GM12878 (cell line): ENCODE measurements at regions not wholly inside any gene's neighbourhood (a gene's known extent, or its start where the extent isn't known, plus 50 kb on each side); places are given as distances from the start of the nearest gene placed in this dataset.

Experiments used
- ATAC-seq: fragments of 200-7000 bp; cut with Tn5 transposase; 3 replicates; pipeline ENCODE4 v1.9.1; 2020; ENCODE audit warnings: mild to moderate bottlenecking, moderate library complexity
- BruUV-seq: library from RNA; stranded (reverse); fragments of 400-500 nt; replicated peaks from 2 replicates; lab custom pipeline; 2021; lab: Mats Ljungman, UMichigan
- CTCF ChIA-PET: fragments of 300-600 bp; sonication (Branson Sonifier 250); formaldehyde crosslinking; extraction: SDS; loops from one replicate; lab custom pipeline; 2021; ENCODE audit warnings: inconsistent platforms; lab: Yijun Ruan, JAX
- POLR2A ChIA-PET: fragments of 350-600 bp; formaldehyde crosslinking; extraction: SDS; loops from one replicate; lab custom pipeline; 2021; ENCODE audit warnings: inconsistent platforms; lab: Charles Lee
- RAD21 ChIA-PET: fragments of 300-600 bp; sonication (Branson Sonifier 250); formaldehyde crosslinking; loops from one replicate; lab custom pipeline; 2023; ENCODE audit warnings: antibody characterized with exemption; ENCODE audit not compliant: unreplicated experiment; lab: Charles Lee
- SMC1A ChIA-PET: fragments of 300-600 bp; sonication (Branson Sonifier 250); formaldehyde crosslinking; loops from one replicate; lab custom pipeline; 2023; ENCODE audit not compliant: unreplicated experiment, uncharacterized antibody; lab: Charles Lee
- DNase-seq: peaks from one replicate; pipeline ENCODE4 v3.0.0-alpha.2; 2011; ENCODE audit warnings: low read depth, low spot score
- FAIRE-seq: peaks from 3 replicates; lab custom pipeline; 2011; peaks lifted over from hg19 to GRCh38; lab: Jason Lieb, UNC
- H2AFZ ChIP-seq: 2 replicates; pipeline ENCODE4 v1.6.0; 2011; ENCODE audit warnings: low read depth, low read length, control low read depth; ENCODE audit not compliant: control insufficient read depth
- H3K27ac ChIP-seq: 2 replicates; pipeline ENCODE4 v1.5.1; 2011; ENCODE audit warnings: control low read depth; ENCODE audit not compliant: control insufficient read depth, insufficient read depth
- H3K27me3 ChIP-seq, 2 experiments: replicated peaks in 1 of 2; 2 replicates each; pipeline versions ENCODE4 v1.6.0 to v1.6.1; 2011; ENCODE audit warnings: low read length in 1 of 2; ENCODE audit not compliant: control insufficient read depth in 2 of 2, insufficient read depth in 2 of 2
- H3K36me3 ChIP-seq, 2 experiments: 2 replicates each; pipeline ENCODE4 v1.5.1; 2011; ENCODE audit warnings: low read length in 1 of 2; ENCODE audit not compliant: control insufficient read depth in 2 of 2, insufficient read depth in 2 of 2
- H3K4me1 ChIP-seq: 2 replicates; pipeline ENCODE4 v1.6.1; 2011; ENCODE audit warnings: mild to moderate bottlenecking, low read length, moderate library complexity, mixed read lengths; ENCODE audit not compliant: control insufficient read depth, insufficient read depth
- H3K4me2 ChIP-seq: 2 replicates; pipeline ENCODE4 v1.6.0; 2011; ENCODE audit warnings: control low read depth; ENCODE audit not compliant: control insufficient read depth, insufficient read depth
- H3K4me3 ChIP-seq: fragments of 200-600 bp; sonication (generic); 2 replicates; pipeline ENCODE4 v1.5.1; 2016
- H3K79me2 ChIP-seq: 2 replicates; pipeline ENCODE4 v1.6.0; 2011; ENCODE audit warnings: low read length; ENCODE audit not compliant: control insufficient read depth, insufficient read depth
- H3K9ac ChIP-seq: 2 replicates; pipeline ENCODE4 v1.8.0; 2011; ENCODE audit warnings: low read length, control low read depth, mixed read lengths; ENCODE audit not compliant: control insufficient read depth, insufficient read depth
- H3K9me3 ChIP-seq: replicated peaks from 3 replicates; pipeline ENCODE4 v1.5.1; 2011; ENCODE audit warnings: mild to moderate bottlenecking, low read length; ENCODE audit not compliant: control insufficient read depth, insufficient read depth
- H4K20me1 ChIP-seq: 2 replicates; pipeline ENCODE4 v1.6.0; 2011; ENCODE audit not compliant: control insufficient read depth, insufficient read depth
- EP300 ChIP-seq, 2 experiments: fragments of 150-350 bp in 1 of 2; IDR thresholded peaks; 2 replicates each; pipeline ENCODE4 v1.6.1; 2011 to 2012; ENCODE audit warnings: low read depth in 2 of 2, low read length in 2 of 2, borderline replicate concordance in 1 of 2, improper control_type of control experiment in 1 of 2, inconsistent platforms in 1 of 2; ENCODE audit not compliant: control insufficient read depth in 1 of 2
- HDAC6 ChIP-seq: fragments of 200-600 bp; sonication (generic); IDR thresholded peaks from one replicate; pipeline ENCODE4 v1.8.0; 2017; ENCODE audit warnings: antibody characterized with exemption; ENCODE audit not compliant: unreplicated experiment
- KDM1A ChIP-seq: fragments of 200-600 bp; sonication (generic); IDR thresholded peaks from 2 replicates; pipeline ENCODE4 v1.6.1; 2016; ENCODE audit warnings: borderline replicate concordance
- MEF2B ChIP-seq: fragments of 450-650 bp; IDR thresholded peaks from 2 replicates; pipeline ENCODE4 v1.6.1; 2018; ENCODE audit warnings: mild to moderate bottlenecking, moderate library complexity; ENCODE audit not compliant: partially characterized antibody, poor library complexity, severe bottlenecking
- NR2C2 ChIP-seq: IDR thresholded peaks from 2 replicates; pipeline ENCODE4 v1.6.1; 2011; ENCODE audit warnings: borderline replicate concordance, low read depth; ENCODE audit not compliant: control insufficient read depth, insufficient read length
- PAX5 ChIP-seq: IDR thresholded peaks from 2 replicates; pipeline ENCODE4 v1.6.1; 2011; ENCODE audit warnings: low read depth, low read length, borderline replicate concordance
- RAD21 ChIP-seq: IDR thresholded peaks from 2 replicates; pipeline ENCODE4 v1.6.1; 2011; ENCODE audit warnings: mild to moderate bottlenecking, low read depth, low read length, moderate library complexity; ENCODE audit not compliant: insufficient read depth
- SIN3A ChIP-seq: IDR thresholded peaks from 2 replicates; pipeline ENCODE4 v1.6.1; 2012; ENCODE audit warnings: low read depth, low read length, improper control_type of control experiment
- WGBS: methylation state at CpG from one replicate; pipeline ENCODE4 v1.1.6; 2016; ENCODE audit warnings: low lambda C conversion rate; ENCODE audit not compliant: insufficient replicate concordance, insufficient coverage; ENCODE audit errors: missing lambda C conversion rate; 5-methylcytosine and 5-hydroxymethylcytosine counted together
- in situ Hi-C: fragments of 300-500 bp; cut with MboI; formaldehyde crosslinking; loops from 9 replicates; pipeline ENCODE4 v1.14.3; 2018; ENCODE audit warnings: mixed read lengths
- intact Hi-C: fragments of 100-400 bp; cut with micrococcal nuclease; formaldehyde crosslinking; loops from one replicate; pipeline ENCODE4 v1.14.2; 2022; ENCODE audit not compliant: unreplicated experiment
- TF ChIP-seq, protein P1 (sequence below): fragments of 150-350 bp; IDR thresholded peaks from 2 replicates; pipeline ENCODE4 v1.6.1; 2014; ENCODE audit warnings: mild to moderate bottlenecking, low read depth, low read length
- TF ChIP-seq, protein P2 (sequence below): fragments of 450-650 bp; IDR thresholded peaks from 2 replicates; pipeline ENCODE4 v1.6.1; 2017; ENCODE audit warnings: mild to moderate bottlenecking, moderate library complexity

DNA sequence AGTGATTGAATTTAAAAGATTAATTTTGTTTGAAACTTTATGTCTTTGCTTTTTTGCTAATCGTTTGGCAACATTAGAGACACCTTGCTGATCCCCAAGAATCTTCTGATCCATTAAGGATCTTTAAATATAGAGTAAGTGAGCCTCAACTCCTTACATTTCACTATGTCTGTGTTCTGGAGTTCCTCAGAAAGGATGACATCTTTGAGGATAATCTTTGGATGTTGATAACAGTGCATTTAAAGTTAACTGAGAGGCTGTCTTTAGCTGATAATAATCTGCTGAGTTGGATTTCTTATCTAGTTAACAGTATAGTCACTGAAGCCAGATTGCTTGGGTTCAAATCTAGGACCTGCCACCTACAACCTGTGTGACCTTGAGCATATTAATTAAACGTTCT, 221.6 kb upstream of the EMCN start (continued):
- TF ChIP-seq NR2C2 (no peak), PAX5 (no peak)

DNA sequence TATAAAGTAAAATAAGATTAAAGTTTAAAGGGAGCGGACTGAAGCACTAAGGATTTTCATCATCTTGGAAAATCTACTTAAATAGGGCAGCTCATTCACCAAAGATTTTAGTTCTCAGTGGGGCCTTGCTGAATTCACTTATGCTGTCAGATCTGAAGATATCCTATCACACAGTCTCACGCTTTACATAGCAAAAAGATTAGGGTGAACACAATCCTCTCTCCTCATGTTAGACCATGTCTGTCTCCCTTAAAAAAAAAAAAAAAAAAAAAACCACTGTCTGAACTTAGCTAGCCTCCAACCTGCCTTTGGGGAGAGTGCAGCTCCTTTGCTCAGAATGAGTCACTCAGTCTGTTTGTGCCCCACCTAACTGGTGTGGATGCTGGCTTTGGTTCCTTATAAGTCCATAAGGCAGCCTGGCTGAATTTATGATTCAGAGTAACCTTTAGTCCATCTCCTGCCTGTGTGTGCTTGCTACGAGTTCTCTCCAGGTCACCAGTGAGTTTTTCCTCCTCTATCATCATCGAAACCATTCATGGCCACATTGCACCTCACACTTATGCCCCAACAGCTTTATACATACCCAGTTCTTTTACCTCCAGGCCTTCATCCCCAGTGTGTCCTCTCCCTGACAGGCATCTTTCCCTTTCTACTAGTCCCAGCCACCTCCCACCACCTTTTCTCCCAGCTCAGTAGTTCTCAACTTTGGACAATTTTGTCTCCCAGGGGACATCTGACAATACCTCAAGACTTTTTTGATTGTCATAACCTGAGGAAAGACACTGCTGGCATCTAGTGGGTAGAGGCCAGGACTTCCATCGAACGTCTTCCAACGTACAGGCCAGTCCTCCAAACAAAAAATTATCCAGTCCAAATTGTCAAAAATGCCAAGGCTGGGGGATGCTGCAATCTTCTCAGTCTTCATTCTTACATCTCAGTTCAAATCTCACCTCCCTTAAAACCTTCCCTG, 220.7 kb upstream of the EMCN start:
- FAIRE-seq (no peak), DNase-seq (no peak), ATAC-seq (peak; percentile 81)
- intact Hi-C loops: loop anchor here (10.0 kb wide), 1 partner anchor 324 kb away; no protein-coding TSS in a partner anchor
- CTCF ChIA-PET: interaction anchor here (0.6 to 1.8 kb wide), 6 partner anchors 26 to 650 kb away, joined by 3 to 5 read pairs (median 3); no protein-coding TSS in a partner anchor
- H3K36me3 ChIP-seq: no peaks in the 10 kb centered on the region
- no peak overlapping the region for H3K4me2 ChIP-seq
- H3K27ac ChIP-seq: no peak overlapping the region
- H3K4me1 ChIP-seq: no peaks in the 10 kb centered on the region
- SMC1A ChIA-PET: interaction anchor here (0.8 to 1.3 kb wide), 6 partner anchors 9 to 740 kb away, joined by 3 to 4 read pairs (median 3); no protein-coding TSS in a partner anchor
- no peaks in the 10 kb centered on the region for H3K27me3 ChIP-seq
- RAD21 ChIA-PET: interaction anchor here (1.3 to 1.8 kb wide), 2 partner anchors 633 to 645 kb away, joined by 3 to 8 read pairs; no protein-coding TSS in a partner anchor
- WGBS: 51% methylated on average over 7 of the region's 7 CpGs
- no TSS peak for BruUV-seq
- TF ChIP-seq, protein P1, sequence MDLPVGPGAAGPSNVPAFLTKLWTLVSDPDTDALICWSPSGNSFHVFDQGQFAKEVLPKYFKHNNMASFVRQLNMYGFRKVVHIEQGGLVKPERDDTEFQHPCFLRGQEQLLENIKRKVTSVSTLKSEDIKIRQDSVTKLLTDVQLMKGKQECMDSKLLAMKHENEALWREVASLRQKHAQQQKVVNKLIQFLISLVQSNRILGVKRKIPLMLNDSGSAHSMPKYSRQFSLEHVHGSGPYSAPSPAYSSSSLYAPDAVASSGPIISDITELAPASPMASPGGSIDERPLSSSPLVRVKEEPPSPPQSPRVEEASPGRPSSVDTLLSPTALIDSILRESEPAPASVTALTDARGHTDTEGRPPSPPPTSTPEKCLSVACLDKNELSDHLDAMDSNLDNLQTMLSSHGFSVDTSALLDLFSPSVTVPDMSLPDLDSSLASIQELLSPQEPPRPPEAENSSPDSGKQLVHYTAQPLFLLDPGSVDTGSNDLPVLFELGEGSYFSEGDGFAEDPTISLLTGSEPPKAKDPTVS: no peak
- peak; percentile 17; the same call in 1 of the 2 replicates for TF ChIP-seq RAD21
- no peak for TF ChIP-seq HDAC6
- no peak for TF ChIP-seq KDM1A
- TF ChIP-seq, protein P2, sequence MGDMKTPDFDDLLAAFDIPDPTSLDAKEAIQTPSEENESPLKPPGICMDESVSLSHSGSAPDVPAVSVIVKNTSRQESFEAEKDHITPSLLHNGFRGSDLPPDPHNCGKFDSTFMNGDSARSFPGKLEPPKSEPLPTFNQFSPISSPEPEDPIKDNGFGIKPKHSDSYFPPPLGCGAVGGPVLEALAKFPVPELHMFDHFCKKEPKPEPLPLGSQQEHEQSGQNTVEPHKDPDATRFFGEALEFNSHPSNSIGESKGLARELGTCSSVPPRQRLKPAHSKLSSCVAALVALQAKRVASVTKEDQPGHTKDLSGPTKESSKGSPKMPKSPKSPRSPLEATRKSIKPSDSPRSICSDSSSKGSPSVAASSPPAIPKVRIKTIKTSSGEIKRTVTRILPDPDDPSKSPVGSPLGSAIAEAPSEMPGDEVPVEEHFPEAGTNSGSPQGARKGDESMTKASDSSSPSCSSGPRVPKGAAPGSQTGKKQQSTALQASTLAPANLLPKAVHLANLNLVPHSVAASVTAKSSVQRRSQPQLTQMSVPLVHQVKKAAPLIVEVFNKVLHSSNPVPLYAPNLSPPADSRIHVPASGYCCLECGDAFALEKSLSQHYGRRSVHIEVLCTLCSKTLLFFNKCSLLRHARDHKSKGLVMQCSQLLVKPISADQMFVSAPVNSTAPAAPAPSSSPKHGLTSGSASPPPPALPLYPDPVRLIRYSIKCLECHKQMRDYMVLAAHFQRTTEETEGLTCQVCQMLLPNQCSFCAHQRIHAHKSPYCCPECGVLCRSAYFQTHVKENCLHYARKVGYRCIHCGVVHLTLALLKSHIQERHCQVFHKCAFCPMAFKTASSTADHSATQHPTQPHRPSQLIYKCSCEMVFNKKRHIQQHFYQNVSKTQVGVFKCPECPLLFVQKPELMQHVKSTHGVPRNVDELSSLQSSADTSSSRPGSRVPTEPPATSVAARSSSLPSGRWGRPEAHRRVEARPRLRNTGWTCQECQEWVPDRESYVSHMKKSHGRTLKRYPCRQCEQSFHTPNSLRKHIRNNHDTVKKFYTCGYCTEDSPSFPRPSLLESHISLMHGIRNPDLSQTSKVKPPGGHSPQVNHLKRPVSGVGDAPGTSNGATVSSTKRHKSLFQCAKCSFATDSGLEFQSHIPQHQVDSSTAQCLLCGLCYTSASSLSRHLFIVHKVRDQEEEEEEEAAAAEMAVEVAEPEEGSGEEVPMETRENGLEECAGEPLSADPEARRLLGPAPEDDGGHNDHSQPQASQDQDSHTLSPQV: no peak
- TF ChIP-seq EP300 (IDR thresholded peaks at IDR 0.05; ENCODE audit: borderline replicate concordance in 1 of 2, control insufficient read depth in 1 of 2, low read depth in 2 of 2, low read length in 2 of 2): no peak
- TF ChIP-seq SIN3A: no peak
- TF ChIP-seq MEF2B: peak; percentile 10
- H3K9me3 ChIP-seq: no peaks in the 10 kb centered on the region
- H2AFZ ChIP-seq: no peak overlapping the region
- H3K4me3 ChIP-seq: no peak overlapping the region
- no peaks in the 10 kb centered on the region for H4K20me1 ChIP-seq
- no peaks in the 10 kb centered on the region for H3K79me2 ChIP-seq
- in situ Hi-C loops: no loop called here
- POLR2A ChIA-PET: interaction anchor here (0.6 to 0.7 kb wide), 2 partner anchors 85 to 332 kb away, joined by 3 read pairs; no protein-coding TSS in a partner anchor
- no peak overlapping the region for H3K9ac ChIP-seq
